Pancreas (tissue), 10 donors: ENCODE measurements at regions not wholly inside any gene's neighbourhood (a gene's known extent, or its start where the extent isn't known, plus 50 kb on each side); places are given as distances from the start of the nearest gene placed in this dataset.

ENCODE experiments used
- ATAC-seq, 4 donors: fragments of 200-7000 bp; cut with Tn5 transposase; one replicate each; pipeline versions ENCODE4 v1.8.0 to v1.9.1; 2020; ENCODE audit warnings: mild to moderate bottlenecking in 4 of 4, moderate library complexity in 4 of 4
- DNase-seq, 6 donors: peaks; one replicate each; pipeline ENCODE4 v3.0.0-alpha.2; 2020
- FAIRE-seq: peaks from 2 replicates; lab custom pipeline; 2012; peaks lifted over from hg19 to GRCh38; lab: Jason Lieb, UNC
- H3K27ac ChIP-seq, 4 donors: fragments of 200-600 bp; sonication (generic); 1 replicate in 3 of 4; 2 replicates in 1 of 4; pipeline versions ENCODE4 v1.5.0 to v1.8.0; 2020
- H3K27me3 ChIP-seq, 4 donors: fragments of 200-600 bp; one replicate each; pipeline ENCODE4 v1.8.0; 2021
- H3K36me3 ChIP-seq, 3 donors: fragments of 200-600 bp; sonication (generic) in 1 of 3; one replicate each; pipeline versions ENCODE4 v1.5.0 to v1.8.0; 2020 to 2021
- H3K4me1 ChIP-seq, 3 donors: fragments of 200-600 bp; one replicate each; pipeline ENCODE4 v1.8.0; 2021
- H3K4me3 ChIP-seq, 4 donors: fragments of 200-600 bp; sonication (generic) in 2 of 4; one replicate each; pipeline versions ENCODE4 v1.5.0 to v1.8.0; 2020 to 2021
- H3K9me3 ChIP-seq, 4 donors: fragments of 200-600 bp; one replicate each; pipeline ENCODE4 v1.8.0; 2021
- CTCF ChIP-seq, 4 donors: fragments of 200-600 bp; sonication (generic) in 3 of 4; IDR thresholded peaks; one replicate each; pipeline versions ENCODE4 v1.5.0 to v1.8.0; 2021; ENCODE audit warnings: antibody characterized with exemption in 4 of 4
- WGBS, 2 donors: extraction: QIAGEN DNeasy Blood & Tissue Kit; methylation state at CpG; one replicate each; pipeline ENCODE4 v1.1.7; 2013; 5-methylcytosine and 5-hydroxymethylcytosine counted together
- intact Hi-C, 3 donors: fragments of 100-400 bp; cut with DNase I; formaldehyde crosslinking; loops; one replicate each; pipeline versions ENCODE4 v1.11.1 to v1.14.2; 2022
- donor health status: healthy with polysubstance abuse.
- donor health status: DM: no; HTN: no; CAD: no; lungs with moderate emphysema.
- donor health status: DM: no; HTN: no; CAD: no.
- donor health status: control.
- donor health status: control.
- donor health status: Bipolar disorder and iron deficiency.
- donor health status: DM: yes; HTN: yes; CAD: no.
- donor health status: DM: no; HTN: no; CAD: no.
- donor health status: DM: no; HTN: no; CAD: no.
- donor health status: DM: yes; HTN: yes; CAD: no.

DNA sequence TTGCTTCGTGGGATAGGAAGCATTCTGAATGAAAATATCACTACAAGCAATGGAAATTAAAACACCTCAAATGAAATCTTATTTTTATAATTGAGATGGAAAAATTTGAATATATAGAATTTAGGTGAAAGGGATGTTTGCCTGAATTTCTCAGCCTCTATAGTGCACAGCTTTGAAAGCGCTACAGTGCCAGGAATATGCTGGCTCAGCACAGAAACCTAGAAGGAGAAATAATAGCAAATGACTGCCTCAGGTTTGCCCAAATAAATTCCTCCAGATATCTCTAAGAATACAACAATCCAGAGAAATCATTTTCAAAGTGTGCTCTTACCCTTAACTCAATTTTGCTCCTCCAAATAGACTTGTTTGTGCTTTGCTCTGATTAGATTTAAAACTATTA lies 141.1 kb upstream of the ZNF385D start:
- no peak for TF ChIP-seq CTCF (IDR thresholded peaks at IDR 0.05)
- DNase-seq = no peak
- H3K36me3 ChIP-seq = no peaks in the 10 kb centered on the region
- no peak overlapping the region for H3K4me3 ChIP-seq
- H3K27me3 ChIP-seq = no peaks in the 10 kb centered on the region
- H3K9me3 ChIP-seq = no peaks in the 10 kb centered on the region
- 81 to 87% methylated on average over 2 of the region's 2 CpGs for WGBS, 2 donors
- ATAC-seq = no peak
- no peak for FAIRE-seq
- H3K27ac ChIP-seq = no peak overlapping the region
- intact Hi-C loops = no loop called here
- no peaks in the 10 kb centered on the region for H3K4me1 ChIP-seq

GRCh38 chr3:21893242-21893641 lies 142.2 kb upstream of the ZNF385D start:
- Histone ChIP-seq H3K36me3 (no peaks in the 10 kb centered on the region), H3K9me3 (no peaks in the 10 kb centered on the region), H3K4me3 (no peak overlapping the region), H3K4me1 (no peaks in the 10 kb centered on the region), H3K27me3 (no peaks in the 10 kb centered on the region), H3K27ac (no peak overlapping the region)
- intact Hi-C loops = no loop called here
- no peak for DNase-seq
- FAIRE-seq = no peak
- no peak for ATAC-seq
- no peak for TF ChIP-seq CTCF (IDR thresholded peaks at IDR 0.05)
- 66 to 69% methylated on average over 3 of the region's 3 CpGs for WGBS, 2 donors

- H3K4me3 ChIP-seq = no peak overlapping the region
- DNase-seq (no peak), FAIRE-seq (peak; percentile 64), ATAC-seq (peak in 2 of 4 donors; percentile 47 to 48)
- H3K4me1 ChIP-seq = no peaks in the 10 kb centered on the region
- intact Hi-C loops = no loop called here
- H3K9me3 ChIP-seq = no peaks in the 10 kb centered on the region
- 65 to 67% methylated on average over 3 of the region's 3 CpGs for WGBS, 2 donors
- H3K27ac ChIP-seq = no peak overlapping the region
- no peaks in the 10 kb centered on the region for H3K36me3 ChIP-seq
- peak in 3 of 4 donors; percentile 32 to 36 (median 32) for TF ChIP-seq CTCF (IDR thresholded peaks at IDR 0.05)
- H3K27me3 ChIP-seq = no peaks in the 10 kb centered on the region
Measured at GRCh38 chr3:21894459-21895340, 143.7 kb upstream of the ZNF385D start.

DNA sequence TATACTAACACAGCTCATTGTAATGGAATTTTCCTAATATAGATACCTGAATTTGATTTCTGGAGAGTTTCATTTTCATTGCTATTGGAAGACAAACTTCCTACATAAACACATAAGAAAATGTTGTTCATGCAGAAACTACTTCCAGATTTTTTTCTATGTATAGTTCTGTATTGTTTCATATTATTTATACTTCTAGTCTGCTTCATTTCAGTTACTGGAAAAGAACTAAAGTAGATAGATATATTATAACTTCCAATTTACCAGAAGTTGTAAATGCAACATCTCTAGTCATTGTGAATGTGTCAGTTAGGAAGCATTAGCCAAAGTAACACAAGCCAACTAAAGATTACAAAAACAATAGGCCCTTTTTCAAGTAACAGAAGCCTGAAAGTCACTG lies 147.3 kb upstream of the ZNF385D start:
- FAIRE-seq = no peak
- Histone ChIP-seq H3K4me1 (no peaks in the 10 kb centered on the region), H3K27ac (no peak overlapping the region), H3K27me3 (no peaks in the 10 kb centered on the region), H3K4me3 (no peak overlapping the region), H3K9me3 (no peaks in the 10 kb centered on the region), H3K36me3 (no peaks in the 10 kb centered on the region)
- no peak for ATAC-seq
- intact Hi-C loops = no loop called here
- no peak for DNase-seq
- no peak for TF ChIP-seq CTCF (IDR thresholded peaks at IDR 0.05)

DNA sequence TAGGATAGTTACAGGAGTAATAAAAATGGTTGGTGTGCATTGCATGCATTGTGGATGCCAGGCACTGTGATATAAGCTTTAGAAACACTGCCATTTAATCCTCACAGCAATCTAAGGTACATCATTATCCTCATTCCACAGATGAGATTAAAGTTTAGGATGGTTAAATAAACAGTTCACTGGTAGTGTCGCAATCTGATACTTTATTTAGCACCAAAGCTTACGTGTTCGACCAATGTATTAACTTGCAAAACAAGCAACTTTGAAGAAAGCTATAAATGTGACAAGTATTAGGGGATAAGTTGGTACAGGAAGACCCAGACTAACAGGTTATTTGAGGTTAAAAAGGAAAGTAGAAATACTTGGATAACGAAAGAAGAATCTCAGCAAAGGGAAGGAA lies 150.5 kb upstream of the ZNF385D start:
- ATAC-seq = no peak
- Histone ChIP-seq H3K4me3 (no peak overlapping the region), H3K27me3 (no peaks in the 10 kb centered on the region), H3K36me3 (no peaks in the 10 kb centered on the region), H3K9me3 (no peaks in the 10 kb centered on the region), H3K4me1 (no peaks in the 10 kb centered on the region), H3K27ac (no peak overlapping the region)
- no peak for FAIRE-seq
- no peak for TF ChIP-seq CTCF (IDR thresholded peaks at IDR 0.05)
- DNase-seq = no peak
- intact Hi-C loops = no loop called here
- WGBS, 2 donors = 68 to 70% methylated on average over 4 of the region's 4 CpGs
